A673 (cell line): ENCODE measurements at regions not wholly inside any gene's neighbourhood (a gene's known extent, or its start where the extent isn't known, plus 50 kb on each side); places are given as distances from the start of the nearest gene placed in this dataset.

Source experiments
- BruUV-seq: library from RNA; stranded (reverse); fragments of 400-500 nt; replicated peaks from 2 replicates; lab custom pipeline; 2021; lab: Mats Ljungman, UMichigan
- CTCF ChIA-PET: fragments of 300-600 bp; sonication (Branson Sonifier 250); formaldehyde crosslinking; loops from one replicate; lab custom pipeline; 2022; ENCODE audit warnings: antibody characterized with exemption; lab: Charles Lee
- POLR2A ChIA-PET: fragments of 300-600 bp; sonication (Branson Sonifier 250); formaldehyde crosslinking; loops from one replicate; lab custom pipeline; 2022; ENCODE audit warnings: antibody characterized with exemption; ENCODE audit not compliant: low non-redundant PET; lab: Charles Lee
- DNase-seq: peaks from one replicate; pipeline ENCODE4 v3.0.0-alpha.2; 2015; ENCODE audit warnings: low spot score
- H3K27ac ChIP-seq: fragments of 200-600 bp; sonication (generic); 2 replicates; pipeline ENCODE4 v1.5.1; 2016; ENCODE audit warnings: mixed run types, low read depth, mild to moderate bottlenecking, mixed read lengths, antibody characterized with exemption, low read length; ENCODE audit not compliant: poor library complexity, severe bottlenecking
- H3K27me3 ChIP-seq: fragments of 200-600 bp; sonication (generic); replicated peaks from 2 replicates; pipeline ENCODE4 v1.6.1; 2017; ENCODE audit warnings: mixed run types, low read depth, mild to moderate bottlenecking, mixed read lengths, antibody characterized with exemption, low read length; ENCODE audit not compliant: insufficient read depth, poor library complexity
- H3K36me3 ChIP-seq: fragments of 200-600 bp; sonication (generic); 2 replicates; pipeline ENCODE4 v1.6.1; 2016; ENCODE audit warnings: mixed run types, mild to moderate bottlenecking, mixed read lengths, antibody characterized with exemption, low read length; ENCODE audit not compliant: insufficient read depth, poor library complexity, severe bottlenecking
- H3K4me1 ChIP-seq: fragments of 200-600 bp; sonication (generic); 2 replicates; pipeline ENCODE4 v1.6.1; 2017; ENCODE audit warnings: mixed run types, mild to moderate bottlenecking, mixed read lengths, antibody characterized with exemption, low read length; ENCODE audit not compliant: insufficient read depth, poor library complexity, severe bottlenecking
- H3K4me3 ChIP-seq: fragments of 200-600 bp; sonication (generic); 2 replicates; pipeline ENCODE4 v1.5.1; 2016; ENCODE audit warnings: low read depth, mixed run types, mild to moderate bottlenecking, mixed read lengths, low read length; ENCODE audit not compliant: poor library complexity, severe bottlenecking
- H3K9me3 ChIP-seq: fragments of 200-600 bp; sonication (generic); 2 replicates; pipeline ENCODE4 v1.6.1; 2016; ENCODE audit warnings: mixed run types, low read depth, mild to moderate bottlenecking, mixed read lengths, antibody characterized with exemption, low read length; ENCODE audit not compliant: poor library complexity, severe bottlenecking
- CTCF ChIP-seq: fragments of 300-800, 200-600 bp; sonication (generic); conservative IDR thresholded peaks from 2 replicates; pipeline ENCODE4 v1.5.1; 2017; ENCODE audit warnings: low read depth, mild to moderate bottlenecking, antibody characterized with exemption, low read length, moderate library complexity, mixed read lengths
- EZH2 ChIP-seq: fragments of 200-600 bp; sonication (generic); IDR thresholded peaks from 2 replicates; pipeline ENCODE4 v1.6.1; 2017; ENCODE audit warnings: borderline replicate concordance, low read depth, mild to moderate bottlenecking, mixed read lengths, antibody characterized with exemption, low read length; ENCODE audit not compliant: poor library complexity, severe bottlenecking
- intact Hi-C: fragments of 100-400 bp; cut with micrococcal nuclease; formaldehyde crosslinking; loops from one replicate; pipeline ENCODE4 v1.10.0; 2022; ENCODE audit not compliant: unreplicated experiment

GRCh38 chr11:115049796-115050195, 371.5 kb downstream of the NXPE2 start:
- Histone ChIP-seq H3K4me3 (no peak overlapping the region), H3K27me3 (no peaks in the 10 kb centered on the region), H3K9me3 (no peaks in the 10 kb centered on the region), H3K27ac (no peak overlapping the region), H3K36me3 (no peaks in the 10 kb centered on the region), H3K4me1 (no peaks in the 10 kb centered on the region)
- ChIA-PET CTCF (no interaction called here), POLR2A (no interaction called here)
- no peak for DNase-seq
- intact Hi-C loops = no loop called here
- no TSS peak for BruUV-seq
- TF ChIP-seq EZH2 (no peak), CTCF (no peak)

DNA sequence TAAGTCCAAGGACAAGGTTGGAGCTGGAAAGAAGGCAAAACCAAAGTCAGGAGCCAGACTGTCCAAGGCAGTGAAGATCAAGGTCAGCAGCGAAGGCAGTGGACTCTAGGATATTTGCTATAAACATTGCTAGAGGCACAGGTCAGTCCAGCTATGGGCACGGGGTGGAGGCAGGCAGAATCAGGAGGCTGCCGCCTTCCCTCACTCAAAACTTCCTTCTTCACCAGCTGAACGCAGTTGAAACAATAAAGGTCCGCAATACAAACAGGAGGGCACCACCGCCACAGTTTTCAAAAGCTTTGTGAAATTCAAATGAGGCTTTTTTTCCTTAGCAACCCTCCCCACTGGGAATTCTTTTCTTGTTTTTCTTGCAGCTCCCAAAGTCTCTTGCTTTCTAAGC, 372.4 kb downstream of the NXPE2 start:
- CTCF ChIA-PET = no interaction called here
- no peak for TF ChIP-seq EZH2
- TF ChIP-seq CTCF = no peak
- H3K27me3 ChIP-seq = no peaks in the 10 kb centered on the region
- no peak for DNase-seq
- H3K9me3 ChIP-seq = no peaks in the 10 kb centered on the region
- H3K4me3 ChIP-seq = no peak overlapping the region
- no peaks in the 10 kb centered on the region for H3K36me3 ChIP-seq
- BruUV-seq = no TSS peak
- POLR2A ChIA-PET = no interaction called here
- no peaks in the 10 kb centered on the region for H3K4me1 ChIP-seq
- intact Hi-C loops = no loop called here
- no peak overlapping the region for H3K27ac ChIP-seq

DNA sequence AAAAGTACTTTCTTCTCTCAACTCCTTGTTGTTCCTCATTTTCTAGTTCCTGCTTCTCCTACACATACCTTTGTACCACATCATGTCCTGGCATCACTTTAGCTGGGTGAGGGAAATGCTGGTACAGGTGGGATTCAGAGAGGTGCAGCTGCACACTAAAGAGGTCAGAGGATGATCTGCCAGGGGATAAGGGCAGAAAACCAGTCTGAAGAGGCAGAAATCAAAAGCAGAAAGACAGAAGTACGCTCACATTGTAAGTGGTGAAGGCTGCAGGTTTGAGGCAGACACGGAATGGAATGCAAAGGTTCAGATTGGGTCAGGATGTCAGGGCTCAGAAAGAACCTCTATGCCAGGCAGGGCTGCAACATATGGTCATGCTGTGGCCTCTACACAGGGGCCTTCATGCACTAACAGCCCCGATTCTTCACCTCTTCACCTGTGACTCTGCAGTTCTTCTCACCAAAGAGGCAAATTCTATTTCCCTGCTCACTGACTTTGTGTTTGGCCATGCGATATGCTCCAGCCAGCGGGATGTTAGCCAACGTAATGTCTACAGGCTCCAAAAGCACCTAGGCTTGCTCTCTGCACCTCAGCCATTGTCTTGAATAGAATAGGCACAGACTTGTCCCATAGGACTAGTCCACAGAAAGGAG, 373.7 kb downstream of the NXPE2 start:
- Histone ChIP-seq H3K9me3 (peaks cover 4% of the 10 kb centered on the region), H3K36me3 (no peaks in the 10 kb centered on the region), H3K27ac (no peak overlapping the region), H3K4me3 (no peak overlapping the region), H3K27me3 (no peaks in the 10 kb centered on the region), H3K4me1 (no peaks in the 10 kb centered on the region)
- TF ChIP-seq CTCF (no peak), EZH2 (no peak)
- intact Hi-C loops = no loop called here
- BruUV-seq = no TSS peak
- CTCF ChIA-PET = no interaction called here
- DNase-seq = no peak
- POLR2A ChIA-PET = no interaction called here
